ENCODE measurements at regions not wholly inside any gene's neighbourhood (a gene's known extent, or its start where the extent isn't known, plus 50 kb on each side); places are given as distances from the start of the nearest gene placed in this dataset.

DNA sequence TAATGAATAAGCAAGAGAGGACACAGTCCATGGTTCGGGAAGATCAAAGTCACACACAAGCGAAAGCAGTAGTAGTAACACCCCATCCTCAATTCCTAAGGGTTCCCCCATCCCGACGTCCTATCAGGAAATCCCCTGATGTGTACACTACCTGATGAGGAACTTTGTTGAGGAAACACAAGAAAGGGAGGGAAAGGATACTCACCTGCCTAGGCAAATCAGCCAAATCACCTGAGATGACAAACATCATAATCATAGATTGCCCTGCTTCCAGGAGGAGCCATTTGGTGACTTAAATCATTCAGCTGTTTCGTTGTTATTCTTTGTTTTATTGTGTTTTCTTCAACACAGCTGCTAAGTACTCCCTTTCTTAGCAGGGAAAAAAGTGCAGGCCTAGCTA, 55.5 kb upstream of the SPOPL start:
- Histone ChIP-seq H3K4me1 (no peaks in the 10 kb centered on the region), H3K27me3 (no peaks in the 10 kb centered on the region), H3K9me3 (no peaks in the 10 kb centered on the region), H3K4me3 (no peak overlapping the region), H3K27ac (peak overlapping the region in 1 of 2 donors; percentile 74), H3K36me3 (no peaks in the 10 kb centered on the region)
- intact Hi-C loops (cut with DNase I; ENCODE audit: low total_unique reads) = no loop called here
- DNase-seq (ENCODE audit: low spot score in 2 of 2) = no peak
- TF ChIP-seq POLR2AphosphoS5 (IDR thresholded peaks at IDR 0.05) (no peak), POLR2A (IDR thresholded peaks at IDR 0.05) (no peak)
- TF ChIP-seq, protein P1, sequence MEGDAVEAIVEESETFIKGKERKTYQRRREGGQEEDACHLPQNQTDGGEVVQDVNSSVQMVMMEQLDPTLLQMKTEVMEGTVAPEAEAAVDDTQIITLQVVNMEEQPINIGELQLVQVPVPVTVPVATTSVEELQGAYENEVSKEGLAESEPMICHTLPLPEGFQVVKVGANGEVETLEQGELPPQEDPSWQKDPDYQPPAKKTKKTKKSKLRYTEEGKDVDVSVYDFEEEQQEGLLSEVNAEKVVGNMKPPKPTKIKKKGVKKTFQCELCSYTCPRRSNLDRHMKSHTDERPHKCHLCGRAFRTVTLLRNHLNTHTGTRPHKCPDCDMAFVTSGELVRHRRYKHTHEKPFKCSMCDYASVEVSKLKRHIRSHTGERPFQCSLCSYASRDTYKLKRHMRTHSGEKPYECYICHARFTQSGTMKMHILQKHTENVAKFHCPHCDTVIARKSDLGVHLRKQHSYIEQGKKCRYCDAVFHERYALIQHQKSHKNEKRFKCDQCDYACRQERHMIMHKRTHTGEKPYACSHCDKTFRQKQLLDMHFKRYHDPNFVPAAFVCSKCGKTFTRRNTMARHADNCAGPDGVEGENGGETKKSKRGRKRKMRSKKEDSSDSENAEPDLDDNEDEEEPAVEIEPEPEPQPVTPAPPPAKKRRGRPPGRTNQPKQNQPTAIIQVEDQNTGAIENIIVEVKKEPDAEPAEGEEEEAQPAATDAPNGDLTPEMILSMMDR (IDR thresholded peaks at IDR 0.05) = no peak

DNA sequence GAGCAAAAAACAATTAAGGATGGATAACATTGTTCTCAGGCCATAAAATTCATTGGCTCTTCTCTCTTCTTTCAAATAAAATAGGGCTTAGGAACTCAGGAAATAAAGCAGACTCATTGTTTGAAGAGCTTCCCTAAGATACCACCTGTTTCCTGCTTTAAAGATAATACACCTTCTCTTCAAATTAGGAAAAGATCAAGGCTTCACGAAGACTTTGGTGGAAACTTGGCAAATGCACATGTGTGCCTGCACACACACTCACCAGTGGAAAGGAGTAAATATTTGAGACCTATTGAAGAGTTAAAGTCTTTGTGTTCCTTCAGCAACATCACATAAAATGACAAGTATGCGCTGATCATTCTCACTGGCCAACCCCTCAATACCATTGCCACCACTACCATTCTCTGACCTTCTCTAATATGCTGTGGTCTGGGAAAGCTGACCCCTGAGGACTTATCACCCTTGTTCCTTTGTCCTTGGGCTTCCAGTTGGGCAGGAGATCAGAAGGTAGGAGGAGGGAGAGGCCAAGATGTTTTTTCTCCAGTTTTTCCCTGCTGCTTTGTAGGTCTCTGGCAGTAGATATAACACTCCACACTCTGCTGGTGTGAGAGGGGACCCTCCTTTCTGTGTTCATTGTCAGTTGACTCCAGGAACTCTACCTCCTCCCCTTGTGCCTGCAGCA, 53.5 kb upstream of the SPOPL start:
- no peaks in the 10 kb centered on the region for H3K9me3 ChIP-seq
- H3K27ac ChIP-seq = no peak overlapping the region
- H3K4me1 ChIP-seq = no peaks in the 10 kb centered on the region
- no peak for DNase-seq (ENCODE audit: low spot score in 2 of 2)
- H3K27me3 ChIP-seq = no peaks in the 10 kb centered on the region
- intact Hi-C loops (cut with DNase I; ENCODE audit: low total_unique reads) = no loop called here
- no peaks in the 10 kb centered on the region for H3K36me3 ChIP-seq
- H3K4me3 ChIP-seq = no peak overlapping the region
- TF ChIP-seq, protein P1 (IDR thresholded peaks at IDR 0.05) = no peak
- TF ChIP-seq POLR2A (IDR thresholded peaks at IDR 0.05) (no peak), POLR2AphosphoS5 (IDR thresholded peaks at IDR 0.05) (no peak)

Measured in breast epithelium (tissue), 4 donors.